SIG-M5 treated with dmso at 0.1 percent for 504 hours (cell line): ENCODE measurements at regions not wholly inside any gene's neighbourhood (a gene's known extent, or its start where the extent isn't known, plus 50 kb on each side); places are given as distances from the start of the nearest gene placed in this dataset.

Source experiments
- DNase-seq: peaks from one replicate; lab custom pipeline; 2025; ENCODE audit not compliant: unreplicated experiment; lab: John Stamatoyannopoulos, UW

DNA sequence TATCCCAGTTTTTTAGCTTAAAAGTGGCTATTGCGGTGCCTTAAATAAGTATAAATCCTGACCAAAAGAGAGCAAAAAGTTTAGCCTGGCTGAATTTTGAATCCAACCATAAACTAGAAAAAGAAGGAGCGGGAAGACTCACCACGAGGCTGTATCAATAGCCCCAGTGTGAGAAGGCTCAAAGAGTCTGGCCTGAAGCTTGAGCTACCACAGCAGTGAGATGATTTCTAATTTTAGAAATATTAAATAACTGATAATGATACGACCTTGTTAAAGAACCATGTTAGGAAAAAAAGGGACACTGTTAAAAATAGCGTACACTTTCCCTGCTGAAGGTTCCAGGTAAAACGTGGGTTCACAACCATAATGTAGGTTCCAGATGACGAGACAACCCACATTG, 134.1 kb upstream of the ZNF462 start:
- DNase-seq = no peak

- DNase-seq = no peak
These were observed 131.1 kb upstream of the ZNF462 start for GRCh38 chr9:106731910-106732309.

GRCh38 chr9:106733828-106734380, 129.1 kb upstream of the ZNF462 start:
- DNase-seq = no peak

DNA sequence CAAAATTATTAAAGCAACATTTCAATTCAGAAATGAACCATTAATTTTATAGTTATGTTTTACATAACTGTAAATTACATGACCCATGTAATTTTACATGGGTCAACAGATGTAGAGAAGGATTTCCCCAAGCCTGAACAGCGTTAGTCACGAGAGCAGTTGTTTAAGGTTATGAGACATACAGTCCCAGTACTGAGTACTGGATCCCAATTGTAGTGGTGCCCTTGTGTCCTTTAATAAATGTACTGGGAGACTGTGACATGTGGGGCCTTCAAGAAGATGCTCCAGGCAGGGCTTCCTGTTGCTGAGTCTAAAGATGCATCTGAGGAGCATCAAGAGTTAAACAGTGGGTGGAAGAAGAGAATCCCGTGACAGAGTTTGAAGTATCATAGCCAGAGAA, 125.5 kb upstream of the ZNF462 start:
- no peak for DNase-seq

DNA sequence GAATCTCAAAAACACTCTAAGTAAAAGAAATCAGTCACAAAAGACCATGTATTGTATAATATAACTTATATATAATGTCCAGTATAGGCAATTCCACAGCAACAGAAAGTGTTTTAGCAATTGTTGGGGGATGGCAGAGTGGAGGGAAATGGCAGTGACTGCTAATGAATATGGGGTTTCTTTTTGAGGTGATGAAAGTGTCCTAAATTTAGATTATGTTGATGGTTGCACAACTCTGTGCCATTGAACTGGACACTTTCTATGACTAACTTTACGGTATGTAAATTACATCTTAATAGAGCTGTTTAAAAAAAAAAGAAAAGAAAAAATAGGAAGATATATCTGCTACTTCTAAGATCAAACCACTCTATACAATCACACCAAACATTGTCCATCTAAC, 124.9 kb upstream of the ZNF462 start:
- no peak for DNase-seq

GRCh38 chr9:106745457-106745856, 117.5 kb upstream of the ZNF462 start:
- DNase-seq = no peak

DNA sequence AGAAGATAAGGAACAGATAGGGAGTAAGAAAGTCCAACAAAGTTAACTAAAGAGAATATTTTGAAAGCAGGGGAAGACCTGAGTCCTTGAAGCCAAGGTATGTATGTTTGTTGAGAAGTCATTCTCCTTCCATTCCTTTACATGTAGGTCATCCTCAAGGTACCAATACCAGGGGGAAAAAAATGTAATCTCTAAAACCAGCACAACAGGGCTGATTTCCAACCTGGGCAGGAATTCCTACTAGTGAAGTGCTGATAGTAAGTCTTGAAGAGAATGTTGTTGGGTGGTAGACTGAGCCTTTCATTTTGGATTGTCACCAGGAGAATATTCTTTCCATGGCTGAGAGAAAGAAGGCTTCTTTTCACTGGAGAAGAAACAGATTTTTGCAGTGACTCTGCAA, 117.1 kb upstream of the ZNF462 start:
- no peak for DNase-seq

GRCh38 chr9:106751681-106752080, 111.3 kb upstream of the ZNF462 start:
- no peak for DNase-seq

DNA sequence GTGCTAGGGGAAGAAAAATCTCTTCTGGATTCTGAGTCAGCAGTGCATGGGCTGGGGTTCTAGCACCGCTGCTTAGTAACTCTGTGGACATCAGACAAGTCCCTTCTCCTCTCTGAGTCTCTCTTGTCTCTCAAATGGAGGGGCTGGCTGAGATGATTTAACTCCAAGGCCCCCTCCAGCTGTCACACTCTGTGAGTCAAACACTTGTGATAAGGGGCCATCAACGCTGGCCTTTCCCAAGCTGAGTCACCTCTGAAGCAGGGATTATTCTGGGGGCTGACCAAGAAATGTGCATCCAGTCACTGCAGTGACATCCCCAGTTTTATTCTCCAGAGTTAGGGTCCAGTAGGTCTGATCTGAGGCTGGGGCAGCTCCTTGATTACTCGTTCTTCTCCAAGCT, 110.4 kb upstream of the ZNF462 start:
- no peak for DNase-seq

- DNase-seq = no peak
These were observed 109.8 kb upstream of the ZNF462 start for GRCh38 chr9:106753155-106753671.

DNA sequence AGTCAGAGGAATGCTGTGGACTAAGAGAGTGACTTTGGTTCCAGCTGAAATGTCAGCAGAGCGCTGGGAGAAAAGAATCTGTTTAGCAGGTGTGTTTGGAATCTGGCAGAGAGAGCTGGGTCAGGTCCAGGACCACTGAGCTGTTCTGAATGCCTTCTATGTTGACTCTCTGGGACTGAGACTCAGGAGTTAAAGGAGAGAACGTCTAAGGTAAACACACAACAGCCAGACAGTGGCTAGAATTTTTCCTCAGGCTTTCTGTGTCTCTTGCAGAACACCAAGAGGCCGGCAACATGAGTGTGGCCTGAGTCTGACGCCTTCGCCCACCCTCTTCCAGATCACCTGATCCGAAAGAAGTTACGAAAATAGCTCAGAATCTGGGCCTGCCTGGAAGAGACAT, 107.2 kb upstream of the ZNF462 start:
- DNase-seq = no peak

- DNase-seq = no peak
These were observed 105.5 kb upstream of the ZNF462 start for GRCh38 chr9:106757514-106757913.

DNA sequence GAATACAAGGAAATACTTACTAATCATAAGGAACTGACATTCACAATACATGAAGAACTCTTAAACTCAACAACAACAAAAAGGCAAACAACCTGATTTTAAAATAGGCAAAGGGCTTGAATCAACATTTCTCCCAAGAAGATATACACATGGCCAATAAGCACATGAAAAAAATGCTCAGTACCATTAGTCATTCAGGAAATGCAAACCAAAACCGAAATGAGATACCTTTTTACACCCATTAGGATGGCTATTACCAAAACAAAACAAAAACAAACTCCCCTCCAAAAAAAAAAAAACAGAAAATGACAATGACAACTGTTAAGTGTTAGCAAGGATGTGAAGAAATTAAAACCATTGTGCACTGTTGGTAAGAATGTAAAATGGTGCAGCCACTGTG, 104.1 kb upstream of the ZNF462 start:
- DNase-seq = no peak

DNA sequence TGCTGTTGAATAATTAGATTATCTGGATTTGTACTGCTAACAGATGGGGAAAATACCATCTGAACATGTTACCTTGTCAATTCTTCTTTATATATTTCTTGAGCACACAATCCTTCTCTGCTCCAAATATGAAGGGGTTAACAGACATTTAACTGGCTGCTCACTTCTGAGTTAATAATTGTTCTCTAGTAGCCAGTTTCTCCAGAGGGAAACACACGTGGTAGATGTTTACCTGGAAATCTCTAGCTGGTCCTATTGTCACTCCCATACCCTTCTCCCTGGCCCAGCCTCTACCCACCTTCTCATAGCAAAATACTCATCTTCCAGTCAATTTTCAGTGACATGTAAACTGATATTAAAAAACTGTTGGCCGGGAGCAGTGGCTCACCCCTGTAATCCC, 101.5 kb upstream of the ZNF462 start:
- DNase-seq = no peak

- DNase-seq = no peak
These were observed 96.3 kb upstream of the ZNF462 start for GRCh38 chr9:106766616-106767015.

- DNase-seq = no peak
These were observed 93.6 kb upstream of the ZNF462 start for GRCh38 chr9:106769331-106769730.

- no peak for DNase-seq
These were observed 91.4 kb upstream of the ZNF462 start for GRCh38 chr9:106771608-106772007.

- DNase-seq = no peak
These were observed 90.3 kb upstream of the ZNF462 start for GRCh38 chr9:106772523-106773290.

DNA sequence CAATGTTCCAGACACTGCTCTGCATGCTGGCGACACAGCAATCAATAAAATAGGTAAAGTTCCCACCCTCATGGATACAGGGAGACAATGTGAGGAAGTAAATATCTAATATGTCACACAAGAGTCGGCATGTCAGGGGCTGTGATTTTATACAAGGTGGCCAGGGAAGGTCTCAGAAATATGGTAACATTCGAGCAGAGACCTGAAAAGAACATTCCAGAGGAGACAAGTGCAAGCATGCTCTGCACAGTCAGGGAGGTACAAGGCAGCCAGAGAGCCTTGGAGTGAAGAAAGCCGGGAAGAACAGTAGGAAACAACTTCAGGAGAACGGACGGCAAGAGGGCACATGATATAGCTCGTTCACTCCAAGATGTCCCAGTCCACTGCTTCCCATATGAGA, 89.2 kb upstream of the ZNF462 start:
- no peak for DNase-seq

DNA sequence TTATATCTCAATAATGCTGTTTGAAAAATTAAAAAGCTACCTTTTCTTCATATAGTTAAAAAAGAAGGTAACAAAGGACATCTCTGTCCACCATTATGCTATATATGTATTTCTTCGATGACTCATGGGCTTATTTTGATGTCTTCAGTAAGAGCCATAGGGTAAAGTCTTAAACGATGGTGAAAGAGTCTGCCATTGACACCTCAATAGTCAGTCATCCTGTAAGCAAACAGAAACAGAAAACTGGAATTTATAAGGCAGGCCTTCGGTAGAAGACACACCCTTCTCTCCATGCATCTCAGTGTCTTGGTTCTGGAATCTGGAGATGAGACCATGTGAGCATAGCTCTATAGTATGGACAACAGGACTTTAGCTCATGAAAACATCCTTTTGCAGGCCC, 87.0 kb upstream of the ZNF462 start:
- no peak for DNase-seq

DNA sequence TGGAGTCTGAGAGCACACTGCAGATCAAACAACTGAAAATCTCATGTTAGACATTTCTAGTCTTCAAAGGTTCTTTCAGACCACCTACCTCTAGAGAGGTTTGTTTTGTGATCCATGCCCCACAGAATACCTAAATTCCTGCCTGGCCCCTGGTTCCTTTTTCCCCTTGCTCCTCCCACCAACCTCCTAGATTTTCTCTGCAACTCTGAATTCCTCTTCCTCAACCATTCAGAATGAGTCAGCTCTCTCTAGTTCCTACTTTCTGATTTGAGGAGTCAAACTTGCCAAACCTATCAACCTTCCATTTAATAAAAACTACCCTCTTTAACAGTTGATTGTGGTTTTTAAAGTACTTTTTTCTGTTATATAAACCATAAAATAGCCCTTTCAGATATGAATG, 83.2 kb upstream of the ZNF462 start:
- DNase-seq = no peak

DNA sequence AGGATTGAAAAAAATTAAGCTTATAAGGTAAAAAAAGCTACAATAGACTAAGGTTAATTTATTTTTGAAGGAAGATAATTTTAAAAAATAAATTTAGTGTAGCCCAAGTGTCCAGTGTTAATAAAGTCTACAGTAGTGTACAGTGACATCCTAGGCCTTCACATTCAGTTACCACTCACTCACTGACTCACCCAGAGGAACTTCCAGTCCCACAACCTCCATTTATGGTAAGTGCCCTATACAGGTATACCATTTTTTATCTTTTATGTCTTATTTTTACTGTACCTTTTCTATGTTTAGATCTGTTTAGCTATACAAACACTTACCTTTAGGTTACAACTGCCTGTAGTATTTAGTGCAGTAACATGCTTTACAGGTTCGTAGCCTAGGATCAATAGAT, 79.8 kb upstream of the ZNF462 start:
- no peak for DNase-seq

- DNase-seq = no peak
These were observed 78.9 kb upstream of the ZNF462 start for GRCh38 chr9:106784076-106784475.
